ENCODE measurements at regions not wholly inside any gene's neighbourhood (a gene's known extent, or its start where the extent isn't known, plus 50 kb on each side); places are given as distances from the start of the nearest gene placed in this dataset.

DNA sequence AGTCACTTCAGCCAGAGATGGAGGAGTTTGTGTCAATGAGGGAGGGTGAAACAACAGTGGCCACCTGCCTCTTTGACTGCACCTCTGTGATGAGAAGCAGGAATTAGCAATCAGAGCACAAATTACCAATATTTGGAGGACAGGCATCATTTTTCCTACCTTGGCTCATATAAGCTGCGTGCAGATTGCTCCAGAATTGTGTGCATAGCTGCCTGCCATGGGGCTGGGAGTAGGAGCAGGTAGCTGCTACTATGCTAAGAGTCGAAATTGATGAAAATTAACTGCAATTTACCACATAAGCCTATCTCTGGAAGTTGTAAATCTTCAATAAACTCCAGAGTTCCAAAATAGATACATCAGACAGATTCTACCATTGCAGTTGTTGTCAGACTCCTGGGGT is 167.5 kb upstream of the HTR2A start:
- H3K79me1 ChIP-seq (ENCODE audit: low read depth in 1 of 2, low read length in 2 of 2): no peaks in the 10 kb centered on the region
- no peaks in the 10 kb centered on the region for H3K27me3 ChIP-seq (ENCODE audit: control insufficient read depth, insufficient read depth, low read length)
- no peaks in the 10 kb centered on the region for H4K20me1 ChIP-seq (ENCODE audit: insufficient read depth, low read length)
- no peak overlapping the region for H3K23ac ChIP-seq (ENCODE audit: low read depth, low read length)
- no peak overlapping the region for H4K8ac ChIP-seq (ENCODE audit: low read depth in 2 of 2, low read length in 2 of 2)
- no peak overlapping the region for H3K18ac ChIP-seq (ENCODE audit: low read depth, low read length)
- H3K4me1 ChIP-seq (ENCODE audit: control insufficient read depth, insufficient read depth, low read length): no peaks in the 10 kb centered on the region
- H2BK5ac ChIP-seq (ENCODE audit: low read depth, low read length, poor library complexity, severe bottlenecking): no peak overlapping the region
- no peak overlapping the region for H2AK9ac ChIP-seq (replicated peaks; ENCODE audit: low read depth, low read length, poor library complexity)
- no peak overlapping the region for H3K27ac ChIP-seq (ENCODE audit: insufficient read depth, low read length)
- ChIA-PET POLR2A (ENCODE audit: unreplicated experiment) (no interaction called here), CTCF (no interaction called here)
- H2AK5ac ChIP-seq (ENCODE audit: low read depth, low read length): no peak overlapping the region
- no peak overlapping the region for H3K4ac ChIP-seq (ENCODE audit: low read depth, low read length)
- intact Hi-C loops (cut with micrococcal nuclease) (no loop called here), in situ Hi-C loops (cut with MboI; ENCODE audit: low sequenced_read_pairs) (no loop called here), dilution Hi-C loops (cut with HindIII; ENCODE audit: low sequenced_read_pairs, unreplicated experiment) (no loop called here)
- H4K91ac ChIP-seq (ENCODE audit: insufficient read depth, low read depth, low read length): no peak overlapping the region
- no peak overlapping the region for H3K9ac ChIP-seq (ENCODE audit: low read depth, low read length)
- no peaks in the 10 kb centered on the region for H3K9me1 ChIP-seq (ENCODE audit: insufficient read depth, low read length)
- ATAC-seq (ENCODE audit: low read depth) (no peak), DNase-seq (no peak)
- H3K56ac ChIP-seq (ENCODE audit: extremely low read depth, insufficient read depth, low read length): no peak overlapping the region
- H4K5ac ChIP-seq (ENCODE audit: low read depth, low read length): no peak overlapping the region
- H3K4me2 ChIP-seq (ENCODE audit: low read depth, low read length): no peak overlapping the region
- no TSS peak for BruUV-seq (replicated peaks)
- H2BK20ac ChIP-seq (ENCODE audit: low read depth, low read length): no peak overlapping the region
- H3K9me3 ChIP-seq (ENCODE audit: control insufficient read depth, insufficient read depth, low read length): no peaks in the 10 kb centered on the region
- H3K14ac ChIP-seq (replicated peaks; ENCODE audit: low read depth, low read length): no peak overlapping the region
- no peak overlapping the region for H3K4me3 ChIP-seq (ENCODE audit: insufficient read depth, low read depth, low read length)
- no CpG with 5 or more reads among the region's 2 CpGs for WGBS, 2 experiments (ENCODE audit: extremely low coverage in 2 of 2, insufficient read length in 1 of 2)
- H2BK120ac ChIP-seq (ENCODE audit: low read depth, low read length): no peak overlapping the region
- no peak overlapping the region for H2BK15ac ChIP-seq (ENCODE audit: low read depth, low read length)
- no peaks in the 10 kb centered on the region for H3K36me3 ChIP-seq (ENCODE audit: control insufficient read depth, insufficient read depth, low read length)
- TF ChIP-seq FOS (IDR thresholded peaks at IDR 0.05; ENCODE audit: low read depth, low read length) (no peak), RCOR1 (IDR thresholded peaks at IDR 0.05; ENCODE audit: insufficient replicate concordance, low read length) (no peak), ELK1 (IDR thresholded peaks at IDR 0.05; ENCODE audit: borderline replicate concordance, low read depth, low read length) (no peak), NFE2L2 (IDR thresholded peaks at IDR 0.05; ENCODE audit: low read depth, low read length) (no peak), MAZ (IDR thresholded peaks at IDR 0.05; ENCODE audit: borderline replicate concordance, low read depth, low read length) (no peak), CTCF (conservative IDR thresholded peaks at IDR 0.05; ENCODE audit: low read depth, low read length) (no peak)
- TF ChIP-seq, protein P1, sequence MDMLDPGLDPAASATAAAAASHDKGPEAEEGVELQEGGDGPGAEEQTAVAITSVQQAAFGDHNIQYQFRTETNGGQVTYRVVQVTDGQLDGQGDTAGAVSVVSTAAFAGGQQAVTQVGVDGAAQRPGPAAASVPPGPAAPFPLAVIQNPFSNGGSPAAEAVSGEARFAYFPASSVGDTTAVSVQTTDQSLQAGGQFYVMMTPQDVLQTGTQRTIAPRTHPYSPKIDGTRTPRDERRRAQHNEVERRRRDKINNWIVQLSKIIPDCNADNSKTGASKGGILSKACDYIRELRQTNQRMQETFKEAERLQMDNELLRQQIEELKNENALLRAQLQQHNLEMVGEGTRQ (IDR thresholded peaks at IDR 0.05; ENCODE audit: low read depth, low read length): no peak
- no peak overlapping the region for H2AFZ ChIP-seq (replicated peaks; ENCODE audit: low read length, poor library complexity)
